ENCODE measurements at regions not wholly inside any gene's neighbourhood (a gene's known extent, or its start where the extent isn't known, plus 50 kb on each side); places are given as distances from the start of the nearest gene placed in this dataset.

GRCh38 chrX:20437683-20438082 lies 171.0 kb upstream of the RPS6KA3 start:
- TF ChIP-seq POLR2A (IDR thresholded peaks at IDR 0.05) = no peak
- no peak for TF ChIP-seq CTCF (IDR thresholded peaks at IDR 0.05)
